Left lung (tissue), 4 donors: ENCODE measurements at regions not wholly inside any gene's neighbourhood (a gene's known extent, or its start where the extent isn't known, plus 50 kb on each side); places are given as distances from the start of the nearest gene placed in this dataset.

Experiments used
- ATAC-seq: fragments of 200-7000 bp; cut with Tn5 transposase; one replicate; pipeline ENCODE4 v1.9.1; 2020; ENCODE audit warnings: moderate library complexity
- DNase-seq, 4 donors: peaks; one replicate each; pipeline ENCODE4 v3.0.0-alpha.2; 2013 to 2020
- H3K27ac ChIP-seq, 2 donors: fragments of 200-600 bp; sonication (generic) in 1 of 2; one replicate each; pipeline versions ENCODE4 v1.5.0 to v1.8.0; 2020 to 2021
- H3K27me3 ChIP-seq, 2 donors: fragments of 200-600 bp; sonication (generic) in 1 of 2; one replicate each; pipeline versions ENCODE4 v1.5.0 to v1.8.0; 2020 to 2021
- H3K36me3 ChIP-seq, 2 donors: fragments of 200-600 bp; sonication (generic) in 1 of 2; one replicate each; pipeline versions ENCODE4 v1.5.0 to v1.8.0; 2020 to 2021
- H3K4me1 ChIP-seq, 2 donors: fragments of 200-600 bp; one replicate each; pipeline ENCODE4 v1.8.0; 2021
- H3K4me3 ChIP-seq, 2 donors: fragments of 200-600 bp; sonication (generic) in 1 of 2; one replicate each; pipeline versions ENCODE4 v1.5.0 to v1.8.0; 2020 to 2021; ENCODE audit warnings: mild to moderate bottlenecking in 1 of 2
- H3K9me3 ChIP-seq, 2 donors: fragments of 200-600 bp; sonication (generic) in 1 of 2; one replicate each; pipeline versions ENCODE4 v1.5.0 to v1.8.0; 2020 to 2021
- CTCF ChIP-seq, 2 donors: fragments of 200-600 bp; sonication (generic) in 1 of 2; IDR thresholded peaks; one replicate each; pipeline versions ENCODE4 v1.5.0 to v1.8.0; 2021; ENCODE audit warnings: antibody characterized with exemption in 2 of 2
- intact Hi-C, 2 donors: fragments of 100-400 bp; cut with DNase I; formaldehyde crosslinking; loops; one replicate each; pipeline versions ENCODE4 v1.11.2 to v1.14.2; 2022
- donor health status: DM: no; HTN: yes; CAD: no.
- donor health status: DM: no; HTN: no; CAD: no.

- H3K27ac ChIP-seq: no peak overlapping the region
- DNase-seq: no peak
- H3K27me3 ChIP-seq: no peaks in the 10 kb centered on the region
- ATAC-seq: no peak
- no peak overlapping the region for H3K4me3 ChIP-seq
- no peaks in the 10 kb centered on the region for H3K36me3 ChIP-seq
- no peak for TF ChIP-seq CTCF (IDR thresholded peaks at IDR 0.05)
- intact Hi-C loops: no loop called here
- peaks cover 0 to 7% of the 10 kb centered on the region in 2 donors for H3K9me3 ChIP-seq
- no peaks in the 10 kb centered on the region for H3K4me1 ChIP-seq
Observed at GRCh38 chr2:210818473-210818872, 262.1 kb downstream of the CPS1 start.

- intact Hi-C loops: no loop called here
- no peak overlapping the region for H3K4me3 ChIP-seq
- H3K27ac ChIP-seq: no peak overlapping the region
- DNase-seq (no peak), ATAC-seq (no peak)
- no peaks in the 10 kb centered on the region for H3K27me3 ChIP-seq
- TF ChIP-seq CTCF (IDR thresholded peaks at IDR 0.05): no peak
- H3K9me3 ChIP-seq: no peaks in the 10 kb centered on the region
- no peaks in the 10 kb centered on the region for H3K36me3 ChIP-seq
- H3K4me1 ChIP-seq: no peaks in the 10 kb centered on the region
Observed at GRCh38 chr2:210833403-210833802, 277.0 kb downstream of the CPS1 start.

- ATAC-seq (no peak), DNase-seq (no peak)
- no peak overlapping the region for H3K27ac ChIP-seq
- no peaks in the 10 kb centered on the region for H3K4me1 ChIP-seq
- no peaks in the 10 kb centered on the region for H3K36me3 ChIP-seq
- intact Hi-C loops: no loop called here
- no peaks in the 10 kb centered on the region for H3K9me3 ChIP-seq
- no peak overlapping the region for H3K4me3 ChIP-seq
- TF ChIP-seq CTCF (IDR thresholded peaks at IDR 0.05): no peak
- H3K27me3 ChIP-seq: no peaks in the 10 kb centered on the region
Observed at GRCh38 chr2:210839034-210839433, 282.6 kb downstream of the CPS1 start.

- intact Hi-C loops: no loop called here
Observed at GRCh38 chr2:210839450-210839849, 283.1 kb downstream of the CPS1 start.

GRCh38 chr2:210842896-210843295 lies 286.5 kb downstream of the CPS1 start:
- no peak for DNase-seq
- Histone ChIP-seq H3K27ac (no peak overlapping the region), H3K36me3 (no peaks in the 10 kb centered on the region), H3K9me3 (no peaks in the 10 kb centered on the region), H3K4me1 (no peaks in the 10 kb centered on the region), H3K4me3 (no peak overlapping the region), H3K27me3 (no peaks in the 10 kb centered on the region)
- intact Hi-C loops: no loop called here
- no peak for TF ChIP-seq CTCF (IDR thresholded peaks at IDR 0.05)
- ATAC-seq: no peak

More at GRCh38 chr2:210839450-210839849, 283.1 kb downstream of the CPS1 start:
- no peak overlapping the region for H3K27ac ChIP-seq
- no peaks in the 10 kb centered on the region for H3K9me3 ChIP-seq
- no peak for DNase-seq
- no peak overlapping the region for H3K4me3 ChIP-seq
- no peaks in the 10 kb centered on the region for H3K27me3 ChIP-seq
- no peak for TF ChIP-seq CTCF (IDR thresholded peaks at IDR 0.05)
- H3K36me3 ChIP-seq: no peaks in the 10 kb centered on the region
- ATAC-seq: no peak
- H3K4me1 ChIP-seq: no peaks in the 10 kb centered on the region
